ENCODE measurements at regions not wholly inside any gene's neighbourhood (a gene's known extent, or its start where the extent isn't known, plus 50 kb on each side); places are given as distances from the start of the nearest gene placed in this dataset.

GRCh38 chr6:154650351-154650750 is 82.9 kb upstream of the SCAF8 start:
- DNase-seq (ENCODE audit: low read depth, low spot score): no peak
- in situ Hi-C loops (cut with HindIII; ENCODE audit: low sequenced_read_pairs): no loop called here
- TF ChIP-seq CTCF (IDR thresholded peaks at IDR 0.05; ENCODE audit: low read depth, low read length): no peak
- H3K4me3 ChIP-seq (ENCODE audit: low read depth, low read length): no peak overlapping the region

- no peak overlapping the region for H3K4me3 ChIP-seq (ENCODE audit: low read depth, low read length)
- no peak for TF ChIP-seq CTCF (IDR thresholded peaks at IDR 0.05; ENCODE audit: low read depth, low read length)
- in situ Hi-C loops (cut with HindIII; ENCODE audit: low sequenced_read_pairs): no loop called here
- no peak for DNase-seq (ENCODE audit: low read depth, low spot score)
These were observed 81.6 kb upstream of the SCAF8 start for GRCh38 chr6:154651656-154652055.

- in situ Hi-C loops (cut with HindIII; ENCODE audit: low sequenced_read_pairs): no loop called here
- no peak for DNase-seq (ENCODE audit: low read depth, low spot score)
- no peak for TF ChIP-seq CTCF (IDR thresholded peaks at IDR 0.05; ENCODE audit: low read depth, low read length)
- H3K4me3 ChIP-seq (ENCODE audit: low read depth, low read length): no peak overlapping the region
These were observed 79.8 kb upstream of the SCAF8 start for GRCh38 chr6:154653385-154653784.

- no peak overlapping the region for H3K4me3 ChIP-seq (ENCODE audit: low read depth, low read length)
- no peak for TF ChIP-seq CTCF (IDR thresholded peaks at IDR 0.05; ENCODE audit: low read depth, low read length)
- in situ Hi-C loops (cut with HindIII; ENCODE audit: low sequenced_read_pairs): no loop called here
- DNase-seq (ENCODE audit: low read depth, low spot score): peak; percentile 73
These were observed 79.4 kb upstream of the SCAF8 start for GRCh38 chr6:154653853-154654252.

- in situ Hi-C loops (cut with HindIII; ENCODE audit: low sequenced_read_pairs): no loop called here
- no peak for DNase-seq (ENCODE audit: low read depth, low spot score)
- no peak overlapping the region for H3K4me3 ChIP-seq (ENCODE audit: low read depth, low read length)
- TF ChIP-seq CTCF (IDR thresholded peaks at IDR 0.05; ENCODE audit: low read depth, low read length): no peak
These were observed 76.6 kb upstream of the SCAF8 start for GRCh38 chr6:154656660-154657059.

- TF ChIP-seq CTCF (IDR thresholded peaks at IDR 0.05; ENCODE audit: low read depth, low read length): no peak
These were observed 71.4 kb upstream of the SCAF8 start for GRCh38 chr6:154661768-154662167.

GRCh38 chr6:154664287-154664686 is 68.9 kb upstream of the SCAF8 start:
- DNase-seq (ENCODE audit: low read depth, low spot score): no peak
- in situ Hi-C loops (cut with HindIII; ENCODE audit: low sequenced_read_pairs): no loop called here
- no peak overlapping the region for H3K4me3 ChIP-seq (ENCODE audit: low read depth, low read length)
- TF ChIP-seq CTCF (IDR thresholded peaks at IDR 0.05; ENCODE audit: low read depth, low read length): no peak

More at GRCh38 chr6:154661768-154662167, 71.4 kb upstream of the SCAF8 start:
- H3K4me3 ChIP-seq (ENCODE audit: low read depth, low read length): no peak overlapping the region
- no peak for DNase-seq (ENCODE audit: low read depth, low spot score)
- in situ Hi-C loops (cut with HindIII; ENCODE audit: low sequenced_read_pairs): no loop called here
